ENCODE measurements at regions not wholly inside any gene's neighbourhood (a gene's known extent, or its start where the extent isn't known, plus 50 kb on each side); places are given as distances from the start of the nearest gene placed in this dataset.

GRCh38 chr5:147085409-147085808 is 149.4 kb upstream of the STK32A start:
- FAIRE-seq (no peak), DNase-seq (ENCODE audit: low read depth in 1 of 2, low spot score in 1 of 2) (no peak), ATAC-seq (no peak)
- TF ChIP-seq ELK1 (IDR thresholded peaks at IDR 0.05; ENCODE audit: low read depth, low read length) = no peak
- TF ChIP-seq E2F6 (IDR thresholded peaks at IDR 0.05; ENCODE audit: borderline replicate concordance, low read depth) = no peak
- H3K9me3 ChIP-seq = no peaks in the 10 kb centered on the region
- H3K27ac ChIP-seq = no peak overlapping the region
- POLR2A ChIA-PET = no interaction called here
- no peak overlapping the region for H3K4me3 ChIP-seq
- CTCF ChIA-PET = interaction anchor here (0.6 to 1.2 kb wide), 2 partner anchors 13 to 61 kb away, joined by 3 read pairs; no protein-coding TSS in a partner anchor
- WGBS (ENCODE audit: missing lambda C conversion rate) = 3% methylated on average over 7 of the region's 7 CpGs
- H3K4me2 ChIP-seq = no peak overlapping the region
- no peaks in the 10 kb centered on the region for H3K4me1 ChIP-seq

GRCh38 chr5:147092044-147092443 is 142.8 kb upstream of the STK32A start:
- POLR2A ChIA-PET = no interaction called here
- DNase-seq (ENCODE audit: low read depth in 1 of 2, low spot score in 1 of 2) (no peak), FAIRE-seq (no peak), ATAC-seq (no peak)
- Histone ChIP-seq H3K27ac (no peak overlapping the region), H3K4me1 (no peaks in the 10 kb centered on the region), H3K9me3 (no peaks in the 10 kb centered on the region), H3K4me3 (no peak overlapping the region), H3K4me2 (no peak overlapping the region)
- WGBS (ENCODE audit: missing lambda C conversion rate) = 5% methylated on average over 2 of the region's 2 CpGs
- CTCF ChIA-PET = no interaction called here
- TF ChIP-seq PHF8 (IDR thresholded peaks at IDR 0.05; ENCODE audit: borderline replicate concordance, low read depth) (no peak), ZNF302 (CRISPR knock-in tag; IDR thresholded peaks at IDR 0.05) (no peak), ELK1 (IDR thresholded peaks at IDR 0.05; ENCODE audit: low read depth, low read length) (no peak), NPAS2 (CRISPR knock-in tag; IDR thresholded peaks at IDR 0.05; ENCODE audit: borderline replicate concordance) (no peak), USF2 (IDR thresholded peaks at IDR 0.05) (no peak), KDM1A (IDR thresholded peaks at IDR 0.05; ENCODE audit: low read depth) (no peak), PBX3 (IDR thresholded peaks at IDR 0.05) (no peak), GATA3 (IDR thresholded peaks at IDR 0.05; ENCODE audit: borderline replicate concordance) (no peak), RCOR1 (IDR thresholded peaks at IDR 0.05; ENCODE audit: low read depth, low read length) (no peak), HES2 (IDR thresholded peaks at IDR 0.05) (no peak)

GRCh38 chr5:147093138-147093537 is 141.7 kb upstream of the STK32A start:
- ChIA-PET POLR2A (no interaction called here), CTCF (no interaction called here)
- Histone ChIP-seq H3K9me3 (no peaks in the 10 kb centered on the region), H3K27ac (no peak overlapping the region), H3K4me3 (no peak overlapping the region), H3K4me2 (no peak overlapping the region), H3K4me1 (no peaks in the 10 kb centered on the region)
- no peak for DNase-seq (ENCODE audit: low read depth in 1 of 2, low spot score in 1 of 2)
- TF ChIP-seq CEBPB (IDR thresholded peaks at IDR 0.05) = peak in 1 of 2 experiments; percentile 53; a peak in 2 of 4 replicates
- no peak for TF ChIP-seq EHF (CRISPR knock-in tag; IDR thresholded peaks at IDR 0.05)
- no peak for FAIRE-seq
- no peak for ATAC-seq
- 0% methylated on average over 2 of the region's 2 CpGs for WGBS (ENCODE audit: missing lambda C conversion rate)

GRCh38 chr5:147095740-147096139 is 139.1 kb upstream of the STK32A start:
- ChIA-PET POLR2A (no interaction called here), CTCF (no interaction called here)
- Histone ChIP-seq H3K4me2 (no peak overlapping the region), H3K9me3 (no peaks in the 10 kb centered on the region), H3K4me3 (no peak overlapping the region), H3K4me1 (no peaks in the 10 kb centered on the region), H3K27ac (no peak overlapping the region)
- whole genome bisulfite sequencing (ENCODE audit: missing lambda C conversion rate) = 12% methylated on average over 2 of the region's 2 CpGs
- no peak for DNase-seq (ENCODE audit: low read depth in 1 of 2, low spot score in 1 of 2)
- no peak for ATAC-seq
- no peak for FAIRE-seq
- TF ChIP-seq MYC (IDR thresholded peaks at IDR 0.05; ENCODE audit: borderline replicate concordance, low read length) (no peak), ZNF302 (CRISPR knock-in tag; IDR thresholded peaks at IDR 0.05) (no peak), HOXB13 (CRISPR knock-in tag; IDR thresholded peaks at IDR 0.05; ENCODE audit: low read depth) (no peak), SMC3 (IDR thresholded peaks at IDR 0.05) (no peak), HOXB5 (CRISPR knock-in tag; IDR thresholded peaks at IDR 0.05) (no peak), HMGXB4 (CRISPR knock-in tag; IDR thresholded peaks at IDR 0.05; ENCODE audit: borderline replicate concordance) (no peak), USF2 (IDR thresholded peaks at IDR 0.05) (no peak), HDAC2 (IDR thresholded peaks at IDR 0.05) (no peak), PBX3 (IDR thresholded peaks at IDR 0.05) (no peak), RARB (CRISPR knock-in tag; IDR thresholded peaks at IDR 0.05) (no peak), ESRRA (IDR thresholded peaks at IDR 0.05; ENCODE audit: borderline replicate concordance, low read length) (no peak)
